ENCODE measurements at regions not wholly inside any gene's neighbourhood (a gene's known extent, or its start where the extent isn't known, plus 50 kb on each side); places are given as distances from the start of the nearest gene placed in this dataset.

GRCh38 chr7:32164341-32164996 is 94.3 kb upstream of the PDE1C start (continued):
- TF ChIP-seq IRF5 (IDR thresholded peaks at IDR 0.05; ENCODE audit: borderline replicate concordance), result no peak
- TF ChIP-seq STAT3 (IDR thresholded peaks at IDR 0.05; ENCODE audit: low read depth, low read length), result no peak
- peak; percentile 27; the same call in 1 of the 2 replicates for TF ChIP-seq RAD21 (IDR thresholded peaks at IDR 0.05; ENCODE audit: insufficient read depth, low read depth, low read length)
- no peak for TF ChIP-seq NKRF (conservative IDR thresholded peaks at IDR 0.05)
- no peak for TF ChIP-seq PBX3 (IDR thresholded peaks at IDR 0.05; ENCODE audit: insufficient replicate concordance, low read depth, low read length)

GRCh38 chr7:32163896-32164295 is 93.7 kb upstream of the PDE1C start:
- ATAC-seq, result no peak
- no peaks in the 10 kb centered on the region for H3K9me3 ChIP-seq (replicated peaks; ENCODE audit: control insufficient read depth, insufficient read depth, low read length)

More at GRCh38 chr7:32163896-32164295, 93.7 kb upstream of the PDE1C start:
- H4K20me1 ChIP-seq (ENCODE audit: control insufficient read depth, insufficient read depth), result no peaks in the 10 kb centered on the region
- H3K27me3 ChIP-seq (replicated peaks in 1 of 2; ENCODE audit: control insufficient read depth in 2 of 2, insufficient read depth in 2 of 2, low read length in 1 of 2), result 0 out of 4 replicates have a peak, but pooled peaks cover 0 to under 1% of the 10 kb centered on the region in 2 experiments
- intact Hi-C loops (cut with micrococcal nuclease; ENCODE audit: unreplicated experiment) (no loop called here), in situ Hi-C loops (cut with MboI) (no loop called here)
- H3K27ac ChIP-seq (ENCODE audit: control insufficient read depth, insufficient read depth), result no peak overlapping the region
- RAD21 ChIA-PET (ENCODE audit: unreplicated experiment), result no interaction called here
- H3K4me3 ChIP-seq, result no peak overlapping the region
- no peak overlapping the region for H3K9ac ChIP-seq (ENCODE audit: control insufficient read depth, insufficient read depth, low read length)
- CTCF ChIA-PET, result interaction anchor here (1.1 kb wide), 1 partner anchor 338 kb away, joined by 5 read pairs; no protein-coding TSS in a partner anchor
- H3K36me3 ChIP-seq (ENCODE audit: control insufficient read depth in 2 of 2, insufficient read depth in 2 of 2, low read length in 1 of 2), result no peaks in the 10 kb centered on the region
- no peak for DNase-seq (ENCODE audit: low read depth, low spot score)
- no peak overlapping the region for H2AFZ ChIP-seq (ENCODE audit: control insufficient read depth, low read depth, low read length)
- POLR2A ChIA-PET, result no interaction called here
- BruUV-seq (replicated peaks), result no TSS peak
- no peaks in the 10 kb centered on the region for H3K79me2 ChIP-seq (ENCODE audit: control insufficient read depth, insufficient read depth, low read length)
- no peak overlapping the region for H3K4me2 ChIP-seq (ENCODE audit: control insufficient read depth, insufficient read depth)
- no peaks in the 10 kb centered on the region for H3K4me1 ChIP-seq (ENCODE audit: control insufficient read depth, insufficient read depth, low read length)
- no peak for FAIRE-seq
- SMC1A ChIA-PET (ENCODE audit: uncharacterized antibody, unreplicated experiment), result interaction anchor here (1.0 kb wide), 2 partner anchors 103 to 383 kb away, joined by 3 read pairs; no protein-coding TSS in a partner anchor
- no peak for TF ChIP-seq RELA (IDR thresholded peaks at IDR 0.05; ENCODE audit: borderline replicate concordance, partially characterized antibody)
